WTC11 (cell line): ENCODE measurements at regions not wholly inside any gene's neighbourhood (a gene's known extent, or its start where the extent isn't known, plus 50 kb on each side); places are given as distances from the start of the nearest gene placed in this dataset.

Source experiments
- ATAC-seq: fragments of 200-7000 bp; cut with Tn5 transposase; 2 replicates; pipeline ENCODE4 v1.10.0; 2021; ENCODE audit warnings: mild to moderate bottlenecking, moderate library complexity
- CTCF ChIA-PET: fragments of 300-600 bp; sonication (Branson Sonifier 250); formaldehyde crosslinking; loops from one replicate; lab custom pipeline; 2021; ENCODE audit warnings: antibody characterized with exemption; lab: Charles Lee
- POLR2A ChIA-PET: fragments of 350-600 bp; sonication (Branson Sonifier 250); formaldehyde crosslinking; loops from one replicate; lab custom pipeline; 2021; ENCODE audit warnings: antibody characterized with exemption; lab: Charles Lee
- DNase-seq: peaks from one replicate; pipeline ENCODE4 v3.0.0; 2021; ENCODE audit warnings: low spot score
- H3K27ac Mint-ChIP-seq: 2 replicates; pipeline ENCODE4 v1.8.0; 2021; ENCODE audit warnings: mixed read lengths
- H3K27me3 Mint-ChIP-seq: 2 replicates; pipeline ENCODE4 v1.8.0; 2021; ENCODE audit warnings: low read depth, mild to moderate bottlenecking, moderate library complexity, mixed read lengths
- H3K36me3 Mint-ChIP-seq: 2 replicates; pipeline ENCODE4 v1.8.0; 2021; ENCODE audit warnings: mixed read lengths
- H3K4me1 Mint-ChIP-seq: 2 replicates; pipeline ENCODE4 v1.8.0; 2022; ENCODE audit warnings: mixed read lengths
- H3K4me3 Mint-ChIP-seq: 2 replicates; pipeline ENCODE4 v1.8.0; 2021; ENCODE audit warnings: mild to moderate bottlenecking, moderate library complexity, mixed read lengths
- H3K9me3 Mint-ChIP-seq: 2 replicates; pipeline ENCODE4 v1.8.0; 2021; ENCODE audit warnings: mixed read lengths
- AFF4 ChIP-seq: sonication (generic); formaldehyde crosslinking; IDR thresholded peaks from 2 replicates; pipeline ENCODE4 v1.8.1; 2023; ENCODE audit warnings: mild to moderate bottlenecking, missing genetic modification reagents, borderline replicate concordance
- ARID4B ChIP-seq: sonication (generic); formaldehyde crosslinking; IDR thresholded peaks from 2 replicates; pipeline ENCODE4 v1.8.0; 2023; ENCODE audit warnings: missing genetic modification reagents, mild to moderate bottlenecking, borderline replicate concordance
- GRHL2 ChIP-seq: fragments of 250-450 bp; sonication (Bioruptor Pico); IDR thresholded peaks from 2 replicates; pipeline ENCODE4 v1.8.0; 2022; ENCODE audit warnings: mild to moderate bottlenecking, moderate library complexity; ENCODE audit not compliant: insufficient replicate concordance, severe bottlenecking
- HMGXB4 ChIP-seq: sonication (generic); formaldehyde crosslinking; IDR thresholded peaks from 2 replicates; pipeline ENCODE4 v1.8.1; 2023; ENCODE audit warnings: mild to moderate bottlenecking, moderate library complexity, missing genetic modification reagents
- IRF2 ChIP-seq: sonication (generic); formaldehyde crosslinking; IDR thresholded peaks from 2 replicates; pipeline ENCODE4 v1.8.0; 2022; ENCODE audit warnings: low read depth, missing genetic modification reagents, borderline replicate concordance
- JUN ChIP-seq: sonication (generic); formaldehyde crosslinking; IDR thresholded peaks from 2 replicates; pipeline ENCODE4 v1.8.0; 2023; ENCODE audit warnings: mild to moderate bottlenecking, missing genetic modification reagents
- STAT6 ChIP-seq: sonication (generic); formaldehyde crosslinking; conservative IDR thresholded peaks from 2 replicates; pipeline ENCODE4 v1.8.1; 2023; ENCODE audit warnings: mild to moderate bottlenecking, low read depth, missing genetic modification reagents, moderate library complexity
- ZNF219 ChIP-seq: sonication (generic); formaldehyde crosslinking; IDR thresholded peaks from 2 replicates; pipeline ENCODE4 v1.8.0; 2023; ENCODE audit warnings: missing genetic modification reagents, mild to moderate bottlenecking, borderline replicate concordance
- ZSCAN18 ChIP-seq: fragments of 250-450 bp; sonication (Bioruptor Pico); IDR thresholded peaks from 2 replicates; pipeline ENCODE4 v2.1.2; 2022; ENCODE audit warnings: mild to moderate bottlenecking, moderate library complexity

GRCh38 chr17:11077673-11078072, 163.3 kb upstream of the SHISA6 start:
- ATAC-seq (no peak), DNase-seq (no peak)
- Mint-ChIP-seq H3K4me1 (peaks cover 8% of the 10 kb centered on the region), H3K27me3 (peaks cover 18% of the 10 kb centered on the region), H3K4me3 (no peak overlapping the region), H3K36me3 (peaks cover 62% of the 10 kb centered on the region), H3K27ac (no peak overlapping the region), H3K9me3 (peaks cover 78% of the 10 kb centered on the region)
- ChIA-PET POLR2A (no interaction called here), CTCF (no interaction called here)
- no peak for TF ChIP-seq HMGXB4 (CRISPR knock-in tag)
- TF ChIP-seq IRF2 (CRISPR knock-in tag) = no peak
- no peak for TF ChIP-seq JUN (CRISPR knock-in tag)

- no peak overlapping the region for H3K4me3 Mint-ChIP-seq
- peaks cover 70% of the 10 kb centered on the region for H3K36me3 Mint-ChIP-seq
- no peak for ATAC-seq
- H3K27me3 Mint-ChIP-seq = peaks cover 5% of the 10 kb centered on the region
- no peak for TF ChIP-seq STAT6
- no peak for TF ChIP-seq ARID4B (CRISPR knock-in tag)
- no peak for TF ChIP-seq ZSCAN18 (CRISPR knock-in tag)
- no peak for TF ChIP-seq AFF4 (CRISPR knock-in tag)
- no peak for TF ChIP-seq ZNF219
- TF ChIP-seq GRHL2 (CRISPR knock-in tag) = no peak
- H3K27ac Mint-ChIP-seq = no peak overlapping the region
- peaks cover 83% of the 10 kb centered on the region for H3K9me3 Mint-ChIP-seq
- no peak for DNase-seq
- ChIA-PET POLR2A (no interaction called here), CTCF (no interaction called here)
- no peaks in the 10 kb centered on the region for H3K4me1 Mint-ChIP-seq
These were observed 166.6 kb upstream of the SHISA6 start for GRCh38 chr17:11074451-11074850.
